ENCODE measurements at regions not wholly inside any gene's neighbourhood (a gene's known extent, or its start where the extent isn't known, plus 50 kb on each side); places are given as distances from the start of the nearest gene placed in this dataset.
"Not testable (repeated sequence)": the region's sequence is repeated elsewhere in the genome, so short reads cannot be mapped to it uniquely, and the experiment has no call there.

GRCh38 chr10:22079921-22080320 is 76.4 kb upstream of the DNAJC1 start:
- not testable (repeated sequence) for DNase-seq (ENCODE audit: low spot score)

DNA sequence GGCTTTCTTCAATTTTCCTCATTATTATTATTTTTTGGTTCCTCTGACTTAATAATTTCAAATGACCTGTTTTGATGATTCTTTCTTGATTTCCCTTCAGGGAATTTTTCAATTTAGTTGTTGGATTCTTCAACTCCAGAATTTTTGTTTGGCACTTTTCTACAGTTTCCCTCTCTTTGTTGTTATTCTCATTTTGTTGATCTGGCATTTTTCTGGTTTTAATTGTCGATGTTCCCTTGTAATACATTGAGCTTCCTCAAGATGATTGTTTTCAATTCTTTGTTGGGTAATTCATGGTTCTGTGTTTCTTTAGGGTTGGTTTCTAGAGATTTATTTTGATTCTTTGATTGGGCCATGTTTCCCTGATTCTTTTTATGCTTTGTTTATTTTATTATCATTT is 67.8 kb upstream of the DNAJC1 start:
- DNase-seq (ENCODE audit: low spot score) = no peak

DNA sequence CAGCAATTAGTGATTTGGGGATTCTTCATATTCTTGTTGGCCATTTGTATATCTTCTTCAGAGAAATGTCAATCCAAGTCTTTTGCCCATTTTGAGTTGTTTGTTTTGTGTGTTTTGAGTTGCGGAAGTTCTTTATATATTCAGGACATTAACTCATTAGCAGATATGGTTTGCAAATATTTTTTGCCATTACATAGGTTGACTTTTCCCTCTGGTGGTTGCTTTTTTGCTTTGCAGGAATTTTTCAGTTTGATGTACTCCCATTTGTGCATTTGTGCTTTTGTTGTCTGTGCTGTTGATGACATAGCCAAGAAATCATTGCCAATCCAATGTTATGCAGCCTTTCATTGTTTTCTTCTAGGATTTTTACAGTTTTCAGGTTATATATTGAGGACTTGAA is 63.6 kb upstream of the DNAJC1 start:
- DNase-seq (ENCODE audit: low spot score) = no peak

DNA sequence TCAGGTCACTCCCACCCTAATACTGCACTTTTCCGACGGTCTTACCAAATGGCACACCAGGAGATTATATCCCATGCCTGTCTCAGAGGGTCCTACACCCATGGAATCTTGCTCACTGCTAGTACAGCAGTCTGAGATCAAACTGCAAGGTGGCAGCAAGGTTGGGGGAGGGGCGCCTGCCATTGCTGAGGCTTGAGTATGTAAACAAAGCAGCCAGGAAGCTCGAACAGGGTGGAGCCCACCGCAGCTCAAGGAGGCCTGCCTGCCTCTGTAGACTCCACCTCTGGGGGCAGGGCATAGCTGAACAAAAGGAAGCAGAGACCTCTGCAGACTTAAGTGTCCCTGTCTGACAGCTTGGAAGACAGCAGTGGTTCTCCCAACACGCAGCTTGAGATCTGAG is 57.5 kb upstream of the DNAJC1 start:
- DNase-seq (ENCODE audit: low spot score) = not testable (repeated sequence)

GRCh38 chr10:22058201-22058600 is 54.7 kb upstream of the DNAJC1 start:
- DNase-seq (ENCODE audit: low spot score) = no peak

- no peak for DNase-seq (ENCODE audit: low spot score)
Observed at GRCh38 chr10:22054961-22055360, 51.4 kb upstream of the DNAJC1 start.
